Panc1 (cell line): ENCODE measurements at regions not wholly inside any gene's neighbourhood (a gene's known extent, or its start where the extent isn't known, plus 50 kb on each side); places are given as distances from the start of the nearest gene placed in this dataset.

ENCODE experiments used
- POLR2AphosphoS5 ChIP-seq: IDR thresholded peaks from 2 replicates; pipeline ENCODE4 v1.6.1; 2012; ENCODE audit warnings: mild to moderate bottlenecking, low read depth, low read length, moderate library complexity
- TCF7L2 ChIP-seq: IDR thresholded peaks from 2 replicates; pipeline ENCODE4 v1.6.1; 2011; ENCODE audit warnings: mild to moderate bottlenecking, low read depth, low read length, inconsistent platforms
- TF ChIP-seq, protein P1 (sequence below): fragments of 450-650 bp; IDR thresholded peaks from 2 replicates; pipeline ENCODE4 v1.5.1; 2017; ENCODE audit warnings: mild to moderate bottlenecking
- TF ChIP-seq, protein P2 (sequence below), 2 experiments: IDR thresholded peaks; 2 replicates each; pipeline ENCODE4 v1.6.1; 2011 to 2012; ENCODE audit warnings: low read depth in 2 of 2, control low read depth in 1 of 2, low read length in 1 of 2, mild to moderate bottlenecking in 1 of 2, moderate library complexity in 1 of 2; ENCODE audit not compliant: insufficient read depth in 1 of 2

DNA sequence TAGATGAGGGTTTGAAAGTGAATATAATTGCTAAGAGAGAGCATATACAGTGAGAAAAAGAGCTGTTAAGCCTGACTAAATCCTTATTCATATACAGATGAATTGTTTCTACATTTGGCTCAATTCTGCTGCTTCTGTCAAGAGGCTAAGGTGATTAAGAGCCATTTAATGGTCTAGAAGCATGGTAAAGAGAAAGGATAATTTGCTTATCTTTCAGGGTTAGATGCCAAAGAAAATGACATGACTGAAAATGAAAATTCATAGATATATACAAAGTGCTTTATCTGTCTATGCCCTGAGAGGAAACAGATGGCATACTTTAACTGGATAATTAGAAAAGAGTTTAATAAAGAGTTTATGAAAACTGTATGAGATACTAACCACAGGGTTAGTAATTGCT is 834.9 kb downstream of the SLC6A15 start:
- TF ChIP-seq, protein P1, sequence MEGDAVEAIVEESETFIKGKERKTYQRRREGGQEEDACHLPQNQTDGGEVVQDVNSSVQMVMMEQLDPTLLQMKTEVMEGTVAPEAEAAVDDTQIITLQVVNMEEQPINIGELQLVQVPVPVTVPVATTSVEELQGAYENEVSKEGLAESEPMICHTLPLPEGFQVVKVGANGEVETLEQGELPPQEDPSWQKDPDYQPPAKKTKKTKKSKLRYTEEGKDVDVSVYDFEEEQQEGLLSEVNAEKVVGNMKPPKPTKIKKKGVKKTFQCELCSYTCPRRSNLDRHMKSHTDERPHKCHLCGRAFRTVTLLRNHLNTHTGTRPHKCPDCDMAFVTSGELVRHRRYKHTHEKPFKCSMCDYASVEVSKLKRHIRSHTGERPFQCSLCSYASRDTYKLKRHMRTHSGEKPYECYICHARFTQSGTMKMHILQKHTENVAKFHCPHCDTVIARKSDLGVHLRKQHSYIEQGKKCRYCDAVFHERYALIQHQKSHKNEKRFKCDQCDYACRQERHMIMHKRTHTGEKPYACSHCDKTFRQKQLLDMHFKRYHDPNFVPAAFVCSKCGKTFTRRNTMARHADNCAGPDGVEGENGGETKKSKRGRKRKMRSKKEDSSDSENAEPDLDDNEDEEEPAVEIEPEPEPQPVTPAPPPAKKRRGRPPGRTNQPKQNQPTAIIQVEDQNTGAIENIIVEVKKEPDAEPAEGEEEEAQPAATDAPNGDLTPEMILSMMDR, result no peak
- TF ChIP-seq POLR2AphosphoS5, result no peak
- TF ChIP-seq, protein P2, sequence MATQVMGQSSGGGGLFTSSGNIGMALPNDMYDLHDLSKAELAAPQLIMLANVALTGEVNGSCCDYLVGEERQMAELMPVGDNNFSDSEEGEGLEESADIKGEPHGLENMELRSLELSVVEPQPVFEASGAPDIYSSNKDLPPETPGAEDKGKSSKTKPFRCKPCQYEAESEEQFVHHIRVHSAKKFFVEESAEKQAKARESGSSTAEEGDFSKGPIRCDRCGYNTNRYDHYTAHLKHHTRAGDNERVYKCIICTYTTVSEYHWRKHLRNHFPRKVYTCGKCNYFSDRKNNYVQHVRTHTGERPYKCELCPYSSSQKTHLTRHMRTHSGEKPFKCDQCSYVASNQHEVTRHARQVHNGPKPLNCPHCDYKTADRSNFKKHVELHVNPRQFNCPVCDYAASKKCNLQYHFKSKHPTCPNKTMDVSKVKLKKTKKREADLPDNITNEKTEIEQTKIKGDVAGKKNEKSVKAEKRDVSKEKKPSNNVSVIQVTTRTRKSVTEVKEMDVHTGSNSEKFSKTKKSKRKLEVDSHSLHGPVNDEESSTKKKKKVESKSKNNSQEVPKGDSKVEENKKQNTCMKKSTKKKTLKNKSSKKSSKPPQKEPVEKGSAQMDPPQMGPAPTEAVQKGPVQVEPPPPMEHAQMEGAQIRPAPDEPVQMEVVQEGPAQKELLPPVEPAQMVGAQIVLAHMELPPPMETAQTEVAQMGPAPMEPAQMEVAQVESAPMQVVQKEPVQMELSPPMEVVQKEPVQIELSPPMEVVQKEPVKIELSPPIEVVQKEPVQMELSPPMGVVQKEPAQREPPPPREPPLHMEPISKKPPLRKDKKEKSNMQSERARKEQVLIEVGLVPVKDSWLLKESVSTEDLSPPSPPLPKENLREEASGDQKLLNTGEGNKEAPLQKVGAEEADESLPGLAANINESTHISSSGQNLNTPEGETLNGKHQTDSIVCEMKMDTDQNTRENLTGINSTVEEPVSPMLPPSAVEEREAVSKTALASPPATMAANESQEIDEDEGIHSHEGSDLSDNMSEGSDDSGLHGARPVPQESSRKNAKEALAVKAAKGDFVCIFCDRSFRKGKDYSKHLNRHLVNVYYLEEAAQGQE (IDR thresholded peaks at IDR 0.05; ENCODE audit: insufficient read depth in 1 of 2, low read depth in 2 of 2, low read length in 1 of 2), result no peak
- TF ChIP-seq TCF7L2, result no peak
